ENCODE measurements at regions not wholly inside any gene's neighbourhood (a gene's known extent, or its start where the extent isn't known, plus 50 kb on each side); places are given as distances from the start of the nearest gene placed in this dataset. TPM values are rescaled to one million over a fixed set of nuclear protein-coding genes. Genes with fewer than 3 reads are reported as not detected.

DNA sequence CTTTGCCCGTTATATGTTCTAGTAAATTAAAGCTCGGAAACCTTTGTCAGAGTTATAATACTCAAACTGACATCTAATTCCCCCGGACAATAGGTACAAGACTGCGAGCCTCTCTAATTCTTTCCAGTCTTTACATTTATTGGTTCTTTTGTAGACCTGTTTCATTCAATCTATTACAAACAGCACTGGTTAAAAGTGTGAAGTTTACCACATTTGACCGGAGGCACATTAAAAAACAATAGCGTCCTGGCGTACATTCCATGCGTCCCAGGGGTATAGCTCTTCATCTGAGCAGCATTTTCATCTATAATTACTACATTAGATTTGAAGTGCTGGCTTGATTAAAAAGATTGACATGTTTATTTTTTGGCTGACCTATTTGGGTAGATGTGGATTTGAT lies 49.9 kb upstream of the TENM3 start:
- peaks cover 0 to 5% (median 0%) of the 10 kb centered on the region in 3 donors for H3K27me3 Mint-ChIP-seq (ENCODE audit: low read depth in 3 of 3)
- H3K79me2 ChIP-seq (ENCODE audit: insufficient read depth, low read length) = no peaks in the 10 kb centered on the region
- H3K9ac ChIP-seq (ENCODE audit: insufficient read depth, low read length, poor library complexity, severe bottlenecking) = no peak overlapping the region
- peaks cover 0 to 6% of the 10 kb centered on the region in 2 donors for H3K9me3 ChIP-seq (replicated peaks in 1 of 2; ENCODE audit: control insufficient read depth in 1 of 2, insufficient read depth in 1 of 2, low read length in 2 of 2)
- H3K36me3 Mint-ChIP-seq = no peaks in the 10 kb centered on the region
- no peaks in the 10 kb centered on the region for H3K27me3 ChIP-seq (ENCODE audit: control insufficient read depth in 2 of 2, insufficient read depth in 2 of 2, low read length in 2 of 2)
- no peak for DNase-seq
- TF ChIP-seq, protein P1, sequence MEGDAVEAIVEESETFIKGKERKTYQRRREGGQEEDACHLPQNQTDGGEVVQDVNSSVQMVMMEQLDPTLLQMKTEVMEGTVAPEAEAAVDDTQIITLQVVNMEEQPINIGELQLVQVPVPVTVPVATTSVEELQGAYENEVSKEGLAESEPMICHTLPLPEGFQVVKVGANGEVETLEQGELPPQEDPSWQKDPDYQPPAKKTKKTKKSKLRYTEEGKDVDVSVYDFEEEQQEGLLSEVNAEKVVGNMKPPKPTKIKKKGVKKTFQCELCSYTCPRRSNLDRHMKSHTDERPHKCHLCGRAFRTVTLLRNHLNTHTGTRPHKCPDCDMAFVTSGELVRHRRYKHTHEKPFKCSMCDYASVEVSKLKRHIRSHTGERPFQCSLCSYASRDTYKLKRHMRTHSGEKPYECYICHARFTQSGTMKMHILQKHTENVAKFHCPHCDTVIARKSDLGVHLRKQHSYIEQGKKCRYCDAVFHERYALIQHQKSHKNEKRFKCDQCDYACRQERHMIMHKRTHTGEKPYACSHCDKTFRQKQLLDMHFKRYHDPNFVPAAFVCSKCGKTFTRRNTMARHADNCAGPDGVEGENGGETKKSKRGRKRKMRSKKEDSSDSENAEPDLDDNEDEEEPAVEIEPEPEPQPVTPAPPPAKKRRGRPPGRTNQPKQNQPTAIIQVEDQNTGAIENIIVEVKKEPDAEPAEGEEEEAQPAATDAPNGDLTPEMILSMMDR (IDR thresholded peaks at IDR 0.05) = no peak
- no peak overlapping the region for H3K27ac ChIP-seq (ENCODE audit: low read depth in 1 of 2, low read length in 2 of 2)
- WGBS (ENCODE audit: insufficient coverage) = no CpG with 5 or more reads among the region's 8 CpGs
- H3K4me3 ChIP-seq (replicated peaks in 1 of 3; ENCODE audit: low read depth in 2 of 3, low read length in 3 of 3) = no peak overlapping the region
- intact Hi-C loops (cut with micrococcal nuclease) = no loop called here
- H3K4me3 Mint-ChIP-seq = no peak overlapping the region
- peaks cover 0 to 2% (median 0%) of the 10 kb centered on the region in 7 donors for H3K9me3 Mint-ChIP-seq
- H2AFZ ChIP-seq (ENCODE audit: insufficient read depth, low read depth, low read length, poor library complexity, severe bottlenecking) = no peak overlapping the region
- H3K4me2 ChIP-seq (replicated peaks; ENCODE audit: extremely low read depth, low read length, poor library complexity, severe bottlenecking) = no peak overlapping the region
- no peaks in the 10 kb centered on the region for H4K20me1 ChIP-seq (ENCODE audit: insufficient read depth, low read length)
- no peaks in the 10 kb centered on the region for H3K4me1 ChIP-seq (ENCODE audit: control insufficient read depth in 1 of 2, insufficient read depth in 2 of 2, low read length in 2 of 2)
- no peaks in the 10 kb centered on the region for H3K36me3 ChIP-seq (replicated peaks in 1 of 2; ENCODE audit: control insufficient read depth in 1 of 2, insufficient read depth in 2 of 2, low read length in 2 of 2)
- no peak overlapping the region for H3K27ac Mint-ChIP-seq
- no peaks in the 10 kb centered on the region for H3K4me1 Mint-ChIP-seq

Small RNAs in the stretch of these regions (small RNA-seq; reads per million reads assigned to genes)
- gene AC018710.1 (ENCODE audit: insufficient read length, low read depth) (not detected), gene AC019235.1 (ENCODE audit: insufficient read length, low read depth) (not detected), gene MIR1305 (ENCODE audit: insufficient read length, low read depth) (not detected), gene RF00571 (ENCODE audit: insufficient read length, low read depth) (not detected), gene RN7SKP13 (ENCODE audit: insufficient read length, low read depth) (not detected), gene RNA5SP173 (ENCODE audit: insufficient read length, low read depth) (not detected), gene RNU1-45P (ENCODE audit: insufficient read length, low read depth) (1.7 reads per million)

Data from CD14-positive monocyte (primary cell).